Subcutaneous abdominal adipose tissue (tissue), 5 donors: ENCODE measurements at regions not wholly inside any gene's neighbourhood (a gene's known extent, or its start where the extent isn't known, plus 50 kb on each side); places are given as distances from the start of the nearest gene placed in this dataset.

ENCODE experiments used
- H3K27ac ChIP-seq: one replicate; pipeline ENCODE4 v1.7.0; 2013; ENCODE audit warnings: low read depth, mild to moderate bottlenecking, inconsistent platforms, low read length, moderate library complexity
- H3K27me3 ChIP-seq, 5 donors: one replicate each; pipeline ENCODE4 v1.7.0; 2013; ENCODE audit warnings: low read length in 5 of 5, inconsistent platforms in 1 of 5; ENCODE audit not compliant: control insufficient read depth in 5 of 5, insufficient read depth in 4 of 5
- H3K36me3 ChIP-seq, 5 donors: one replicate each; pipeline ENCODE4 v1.7.0; 2013; ENCODE audit warnings: low read length in 5 of 5; ENCODE audit not compliant: control insufficient read depth in 5 of 5, insufficient read depth in 5 of 5
- H3K4me1 ChIP-seq, 5 donors: one replicate each; pipeline ENCODE4 v1.7.0; 2013; ENCODE audit warnings: low read length in 5 of 5, mild to moderate bottlenecking in 3 of 5, moderate library complexity in 1 of 5; ENCODE audit not compliant: control insufficient read depth in 5 of 5, insufficient read depth in 5 of 5
- H3K4me3 ChIP-seq, 5 donors: one replicate each; pipeline ENCODE4 v1.7.0; 2013; ENCODE audit warnings: low read length in 5 of 5, low read depth in 1 of 5
- H3K9ac ChIP-seq, 5 donors: one replicate each; pipeline ENCODE4 v1.7.0; 2013; ENCODE audit warnings: low read length in 5 of 5, mild to moderate bottlenecking in 4 of 5, moderate library complexity in 3 of 5
- H3K9me3 ChIP-seq, 5 donors: one replicate each; pipeline ENCODE4 v1.7.0; 2013; ENCODE audit warnings: low read length in 5 of 5; ENCODE audit not compliant: control insufficient read depth in 5 of 5
- donor health status: healthy.
- donor health status: healthy.
- donor health status: healthy.
- donor health status: healthy.
- donor health status: healthy.

DNA sequence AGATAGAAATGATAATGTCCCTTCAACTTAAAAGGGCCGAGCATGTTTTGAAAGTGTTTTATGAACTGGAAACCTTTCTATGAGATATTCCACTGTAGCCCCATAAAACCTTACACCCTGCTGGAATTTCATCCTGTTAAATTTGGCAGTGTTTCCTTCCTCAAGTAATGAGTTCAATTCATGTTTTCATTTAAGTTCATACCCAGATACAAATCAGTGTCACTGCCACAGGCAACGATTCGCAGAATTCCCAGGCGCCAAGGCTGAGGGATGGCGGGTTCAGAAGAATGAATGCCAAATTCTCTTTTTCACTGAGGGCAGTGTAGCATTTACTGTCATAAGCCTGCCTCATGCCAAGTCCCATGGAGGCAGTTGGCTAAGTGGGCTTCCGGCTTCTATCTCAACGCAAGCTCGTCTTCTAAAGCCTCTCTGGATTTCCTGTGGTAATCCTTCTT is 511.8 kb upstream of the ID4 start:
- Histone ChIP-seq H3K9ac (no peak overlapping the region), H3K27ac (no peak overlapping the region), H3K36me3 (no peaks in the 10 kb centered on the region)

DNA sequence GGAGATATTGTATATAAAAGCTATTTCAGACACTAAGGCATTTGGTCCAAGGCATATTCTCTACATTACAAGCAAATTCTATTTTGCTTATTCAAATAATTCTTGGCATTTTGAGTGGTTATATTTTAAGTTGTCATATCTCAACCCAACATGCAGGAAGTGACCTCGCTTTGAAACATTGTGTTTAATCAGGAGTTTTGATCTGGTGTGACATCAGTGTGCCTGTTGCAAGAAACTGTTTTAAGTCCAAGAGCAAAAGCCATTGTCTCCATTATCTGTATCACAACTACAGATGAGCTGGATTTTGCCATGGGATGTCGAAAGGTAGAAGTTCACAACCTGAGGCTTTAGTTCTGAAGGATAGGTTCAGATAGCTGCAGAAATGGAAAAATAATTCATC is 509.9 kb upstream of the ID4 start:
- no peak overlapping the region for H3K4me3 ChIP-seq
- H3K4me1 ChIP-seq = peaks cover 0 to 7% (median 4%) of the 10 kb centered on the region in 5 donors
- no peak overlapping the region for H3K9ac ChIP-seq
- H3K27me3 ChIP-seq = no peaks in the 10 kb centered on the region
- no peaks in the 10 kb centered on the region for H3K9me3 ChIP-seq
- no peaks in the 10 kb centered on the region for H3K36me3 ChIP-seq
- H3K27ac ChIP-seq = no peak overlapping the region

More for the DNA sequence above, 511.8 kb upstream of the ID4 start:
- Histone ChIP-seq H3K4me3 (peak overlapping the region in 1 of 5 donors; percentile 17), H3K9me3 (no peaks in the 10 kb centered on the region), H3K4me1 (peaks cover 0 to 7% (median 4%) of the 10 kb centered on the region in 5 donors), H3K27me3 (no peaks in the 10 kb centered on the region)

DNA sequence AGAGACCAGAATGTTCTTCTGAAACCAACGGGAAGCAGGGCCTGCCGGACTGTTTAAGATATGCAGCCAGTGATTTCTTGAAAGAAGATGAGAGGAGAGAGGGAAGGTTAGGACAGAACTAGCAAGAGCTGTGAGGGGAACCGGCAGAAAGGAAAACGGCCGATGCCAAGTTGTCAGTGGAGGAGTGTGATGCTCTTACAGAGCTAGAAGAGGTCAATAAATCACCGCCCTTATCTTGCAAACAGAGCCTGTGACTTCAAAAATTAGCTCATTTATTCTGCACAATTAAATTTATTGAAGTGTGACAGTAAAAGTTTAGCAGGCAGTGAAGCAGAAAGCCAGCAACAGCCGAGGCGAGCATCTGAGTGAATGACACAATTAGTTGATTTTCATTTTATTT is 509.5 kb upstream of the ID4 start:
- no peak overlapping the region for H3K4me3 ChIP-seq
- no peak overlapping the region for H3K27ac ChIP-seq
- H3K36me3 ChIP-seq = no peaks in the 10 kb centered on the region
- no peaks in the 10 kb centered on the region for H3K9me3 ChIP-seq
- H3K27me3 ChIP-seq = no peaks in the 10 kb centered on the region
- H3K9ac ChIP-seq = no peak overlapping the region
- peaks cover 0 to 7% (median 4%) of the 10 kb centered on the region in 5 donors for H3K4me1 ChIP-seq

GRCh38 chr6:19329078-19329477 is 508.1 kb upstream of the ID4 start:
- H3K9me3 ChIP-seq = no peaks in the 10 kb centered on the region
- H3K4me1 ChIP-seq = peaks cover 0 to 7% (median 4%) of the 10 kb centered on the region in 5 donors
- H3K4me3 ChIP-seq = no peak overlapping the region
- H3K27me3 ChIP-seq = no peaks in the 10 kb centered on the region
- no peak overlapping the region for H3K9ac ChIP-seq
- H3K27ac ChIP-seq = no peak overlapping the region
- H3K36me3 ChIP-seq = no peaks in the 10 kb centered on the region

GRCh38 chr6:19331089-19331488 is 506.1 kb upstream of the ID4 start:
- H3K4me3 ChIP-seq = no peak overlapping the region
- H3K4me1 ChIP-seq = peaks cover 0 to under 1% (median 0%) of the 10 kb centered on the region in 5 donors
- no peak overlapping the region for H3K27ac ChIP-seq
- H3K27me3 ChIP-seq = no peaks in the 10 kb centered on the region
- H3K36me3 ChIP-seq = no peaks in the 10 kb centered on the region
- H3K9me3 ChIP-seq = no peaks in the 10 kb centered on the region
- no peak overlapping the region for H3K9ac ChIP-seq

- no peak overlapping the region for H3K27ac ChIP-seq
- H3K4me3 ChIP-seq = no peak overlapping the region
- no peaks in the 10 kb centered on the region for H3K27me3 ChIP-seq
- H3K9ac ChIP-seq = no peak overlapping the region
- no peaks in the 10 kb centered on the region for H3K36me3 ChIP-seq
- no peaks in the 10 kb centered on the region for H3K9me3 ChIP-seq
- H3K4me1 ChIP-seq = no peaks in the 10 kb centered on the region
These were observed 504.2 kb upstream of the ID4 start for GRCh38 chr6:19332806-19333460.

DNA sequence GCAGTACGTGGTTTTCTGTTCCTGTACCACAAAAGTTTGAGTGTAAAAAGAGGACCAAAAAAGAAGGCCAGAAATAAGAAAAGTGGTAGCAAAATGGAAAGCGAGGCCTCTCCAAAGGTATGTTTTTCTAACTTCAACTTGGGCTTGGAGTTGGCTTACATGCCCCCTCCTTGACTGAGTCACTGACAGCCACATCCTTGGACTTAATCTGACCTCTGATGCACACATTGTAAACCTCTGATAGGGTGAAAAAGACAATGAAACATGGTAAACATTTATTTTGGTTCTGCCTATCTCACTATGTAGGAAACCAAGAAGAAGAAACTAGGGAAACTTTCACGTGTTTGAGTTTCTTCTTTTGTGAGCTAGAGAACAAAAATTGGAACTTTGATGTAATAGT is 503.2 kb upstream of the ID4 start:
- Histone ChIP-seq H3K27ac (no peak overlapping the region), H3K36me3 (no peaks in the 10 kb centered on the region), H3K27me3 (no peaks in the 10 kb centered on the region), H3K4me1 (no peaks in the 10 kb centered on the region), H3K9ac (no peak overlapping the region), H3K9me3 (no peaks in the 10 kb centered on the region), H3K4me3 (no peak overlapping the region)

GRCh38 chr6:19336579-19336978 is 500.6 kb upstream of the ID4 start:
- Histone ChIP-seq H3K4me3 (no peak overlapping the region), H3K36me3 (no peaks in the 10 kb centered on the region), H3K9ac (no peak overlapping the region), H3K9me3 (no peaks in the 10 kb centered on the region), H3K4me1 (no peaks in the 10 kb centered on the region), H3K27ac (no peak overlapping the region), H3K27me3 (no peaks in the 10 kb centered on the region)

- no peak overlapping the region for H3K4me3 ChIP-seq
- no peak overlapping the region for H3K27ac ChIP-seq
- no peaks in the 10 kb centered on the region for H3K9me3 ChIP-seq
- H3K9ac ChIP-seq = no peak overlapping the region
- no peaks in the 10 kb centered on the region for H3K4me1 ChIP-seq
- no peaks in the 10 kb centered on the region for H3K36me3 ChIP-seq
- H3K27me3 ChIP-seq = no peaks in the 10 kb centered on the region
These were observed 500.1 kb upstream of the ID4 start for GRCh38 chr6:19337101-19337500.

GRCh38 chr6:19342616-19343015 is 494.6 kb upstream of the ID4 start:
- no peaks in the 10 kb centered on the region for H3K9me3 ChIP-seq
- H3K27ac ChIP-seq = no peak overlapping the region
- H3K4me3 ChIP-seq = no peak overlapping the region
- no peaks in the 10 kb centered on the region for H3K4me1 ChIP-seq
- no peaks in the 10 kb centered on the region for H3K36me3 ChIP-seq
- no peaks in the 10 kb centered on the region for H3K27me3 ChIP-seq
- H3K9ac ChIP-seq = no peak overlapping the region
